Germinal center (tissue), 1 donor: ENCODE measurements at regions not wholly inside any gene's neighbourhood (a gene's known extent, or its start where the extent isn't known, plus 50 kb on each side); places are given as distances from the start of the nearest gene placed in this dataset.
"Not testable (repeated sequence)": the region's sequence is repeated elsewhere in the genome, so short reads cannot be mapped to it uniquely, and the experiment has no call there.

Experiments used
- DNase-seq: peaks from one replicate; pipeline ENCODE4 v3.0.0; 2012; ENCODE audit warnings: mixed read lengths, low spot score

DNA sequence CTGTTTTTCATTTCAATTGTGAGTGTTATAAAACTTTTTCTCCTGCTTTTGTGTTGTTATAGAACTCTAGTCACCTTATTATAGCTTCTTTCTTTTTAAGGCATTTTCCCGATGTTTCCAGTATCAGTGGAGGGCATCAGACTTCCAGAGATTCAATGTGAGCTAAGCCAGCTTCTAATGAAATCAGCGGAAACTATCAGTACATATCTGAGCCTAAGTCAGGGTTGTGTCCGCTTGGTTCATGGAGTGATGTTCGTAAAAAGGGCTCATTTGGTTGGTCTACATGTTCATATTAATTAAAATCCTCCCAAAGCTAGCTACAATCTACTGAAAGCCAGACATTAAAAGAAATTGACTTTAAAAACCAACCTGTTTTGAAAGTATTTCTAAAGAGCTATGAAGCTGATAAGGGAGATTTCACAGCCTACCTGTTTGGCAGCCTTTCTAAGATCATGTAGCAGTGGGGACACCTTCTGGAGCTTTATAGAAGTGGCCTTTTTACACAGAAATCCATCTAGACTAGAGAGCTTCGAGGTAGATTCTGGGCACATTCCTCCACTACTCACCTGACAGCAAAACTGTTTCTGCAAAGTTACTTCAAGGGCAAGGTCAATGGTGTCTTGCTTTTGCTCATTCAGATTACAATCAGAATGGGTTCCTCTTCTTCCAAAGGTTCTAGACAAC lies 227.1 kb upstream of the NBPF12 start:
- not testable (repeated sequence) for DNase-seq

DNA sequence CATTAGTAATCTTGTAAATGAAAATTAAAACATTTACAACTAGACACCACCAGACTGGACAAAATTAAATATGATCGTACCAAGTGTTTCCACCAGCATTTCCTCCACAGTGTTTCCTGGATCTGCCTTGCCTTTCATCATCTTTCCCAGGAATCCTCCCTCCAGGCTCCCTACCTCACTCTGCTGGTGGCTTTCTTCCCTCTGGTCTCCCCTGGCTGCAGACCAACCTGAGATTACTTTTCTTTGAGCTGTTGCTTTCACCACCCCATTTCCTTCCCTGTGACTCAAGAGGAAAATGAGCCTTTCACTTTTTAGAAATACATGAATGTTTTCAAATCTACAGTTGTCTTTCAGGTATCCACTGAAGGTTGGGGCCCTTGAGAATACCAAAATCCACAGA lies 228.8 kb upstream of the NBPF12 start:
- not testable (repeated sequence) for DNase-seq

DNA sequence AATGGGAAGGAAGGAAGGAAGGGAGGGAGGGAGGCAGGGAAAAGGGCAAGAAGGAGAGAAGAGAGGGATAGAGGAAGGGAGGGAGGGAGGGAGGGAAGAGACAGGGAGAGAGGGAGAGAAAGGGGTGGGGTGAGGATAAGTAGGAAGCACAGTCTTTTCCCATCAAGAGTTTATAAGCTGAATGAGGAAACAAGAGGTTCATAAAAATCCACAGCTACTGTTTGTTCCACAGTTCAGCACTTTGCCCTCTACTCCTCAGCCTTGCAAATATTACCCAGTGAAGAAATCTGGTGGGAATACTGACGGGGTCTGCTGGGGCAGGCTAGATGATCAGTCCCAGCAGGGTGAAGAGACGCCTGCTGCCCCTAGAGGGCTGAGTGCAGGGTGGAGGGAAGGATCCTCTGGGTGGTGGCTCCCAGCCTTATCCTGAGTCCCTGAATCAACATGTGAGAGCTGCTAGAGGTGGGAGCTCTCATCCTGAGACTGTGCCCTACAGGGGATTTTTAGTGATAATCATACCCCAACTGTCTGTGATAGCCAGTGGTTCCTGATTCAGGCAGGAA lies 233.9 kb upstream of the NBPF12 start:
- DNase-seq: not testable (repeated sequence)

DNA sequence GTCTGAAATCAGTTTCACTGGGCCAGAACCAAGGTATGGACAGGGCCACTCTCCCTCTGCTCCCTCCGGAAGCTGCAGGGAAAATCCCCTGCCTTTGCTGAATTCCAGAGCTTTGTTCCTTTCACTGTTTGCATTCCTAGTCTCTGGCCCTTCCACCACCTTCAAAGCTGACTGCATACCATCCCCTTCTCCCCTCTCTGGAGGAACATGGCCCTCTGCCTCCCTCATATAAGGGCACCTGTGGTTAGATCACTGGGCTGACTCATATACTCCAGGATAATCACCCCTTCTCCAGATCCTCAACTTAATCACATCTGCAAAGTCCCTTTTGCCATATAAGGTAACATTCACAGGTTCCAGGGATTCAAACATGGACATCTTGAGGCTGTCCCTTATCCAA lies 236.8 kb upstream of the NBPF12 start:
- not testable (repeated sequence) for DNase-seq

DNA sequence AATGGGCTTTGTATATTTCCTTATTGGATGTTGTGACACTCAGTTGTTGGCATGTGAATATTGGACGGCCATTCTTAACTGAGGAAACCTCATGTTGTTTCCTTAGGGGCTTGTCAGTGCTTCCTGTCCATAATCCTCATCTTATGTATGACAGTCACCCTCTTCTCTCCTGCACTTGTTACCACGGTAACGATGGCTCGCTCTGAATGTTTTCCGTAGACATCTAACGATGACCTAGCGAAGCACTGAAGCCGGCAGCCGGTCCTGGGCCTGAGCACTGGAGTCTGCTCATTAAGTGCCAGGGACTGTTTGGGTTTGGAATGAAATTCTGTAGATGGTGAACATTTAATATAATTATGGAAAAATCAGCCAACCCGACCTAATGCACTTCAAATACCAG lies 242.7 kb upstream of the NBPF12 start:
- DNase-seq: not testable (repeated sequence)

DNA sequence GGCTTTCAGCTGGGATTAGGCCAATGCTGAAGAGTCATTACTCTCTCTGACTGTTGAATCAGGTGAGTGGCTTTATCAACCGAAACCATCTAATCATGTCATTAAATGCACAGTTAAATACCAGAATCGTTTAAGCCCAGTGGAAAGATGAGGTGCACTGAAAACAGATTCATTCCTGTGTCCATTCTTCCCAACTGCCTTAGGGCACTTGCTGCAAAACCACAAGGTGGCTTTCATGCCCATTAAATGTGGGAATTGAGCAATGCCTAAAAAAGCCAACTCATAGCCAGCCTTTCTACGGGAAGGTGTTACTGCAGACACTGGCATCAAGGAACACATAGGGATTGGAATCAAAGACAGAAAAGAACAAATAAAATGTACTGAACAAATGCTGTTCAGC lies 246.3 kb upstream of the NBPF12 start:
- DNase-seq: not testable (repeated sequence)

DNA sequence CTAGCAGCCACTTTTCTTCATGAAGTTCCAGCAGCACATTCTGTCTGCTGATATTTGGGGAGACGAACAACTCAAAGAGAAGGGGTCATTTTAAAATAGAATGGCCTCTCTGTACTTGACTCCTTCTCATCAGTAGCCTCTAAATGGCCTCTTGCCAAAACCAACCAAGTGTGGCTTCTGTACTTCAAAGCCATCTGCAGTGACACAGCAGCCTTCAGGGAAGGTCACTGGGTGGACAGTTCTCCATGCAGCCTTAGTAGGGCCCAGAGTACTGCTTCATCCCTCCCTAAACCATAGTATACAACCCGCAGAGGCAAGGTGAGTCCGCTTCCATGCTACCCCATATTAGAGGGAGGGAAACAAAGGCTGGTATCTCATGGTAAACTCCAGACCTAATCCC lies 249.2 kb upstream of the NBPF12 start:
- DNase-seq: not testable (repeated sequence)

DNA sequence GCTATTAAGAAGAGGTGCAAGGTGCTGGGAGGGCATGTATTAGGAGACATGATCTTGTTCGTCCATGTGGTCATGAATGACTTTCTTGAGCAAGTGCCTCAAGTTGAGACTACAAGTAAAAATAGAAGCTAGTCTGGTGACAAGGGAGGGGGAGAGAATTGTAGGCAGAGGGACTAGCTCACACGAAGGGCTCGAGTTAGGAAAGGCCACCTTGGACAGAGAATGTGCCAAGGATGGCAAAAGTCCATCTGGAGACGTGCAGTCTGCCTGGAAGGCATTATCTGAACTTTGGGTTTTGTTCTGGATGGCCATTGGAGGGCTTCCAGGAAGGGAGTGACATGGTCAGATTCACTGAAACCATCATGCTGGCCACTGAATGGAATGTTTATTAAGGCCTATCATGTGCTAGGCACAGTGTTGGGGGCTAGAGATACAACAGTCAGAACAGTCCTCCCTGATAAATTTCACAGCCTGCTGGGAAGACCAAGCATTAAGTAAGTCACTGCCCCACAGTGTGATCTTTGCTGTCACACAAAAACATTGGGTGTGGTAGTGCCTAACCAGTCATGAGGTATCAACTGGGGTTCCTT lies 251.3 kb upstream of the NBPF12 start:
- not testable (repeated sequence) for DNase-seq

DNA sequence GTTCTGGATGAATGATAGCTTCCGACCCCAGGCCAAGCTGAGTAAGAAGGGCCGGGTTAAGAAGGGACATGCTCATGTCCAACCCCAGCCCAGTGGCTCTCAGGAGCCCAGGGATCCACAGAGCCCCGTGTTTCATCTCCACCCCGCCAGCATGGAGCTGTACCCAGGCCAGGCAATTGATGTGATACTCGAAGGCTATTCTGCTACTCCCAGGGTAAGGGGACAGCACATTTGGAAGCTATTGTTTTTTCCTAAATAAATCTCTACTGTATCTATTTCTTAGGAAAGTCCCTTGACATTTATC lies 255.0 kb upstream of the NBPF12 start:
- DNase-seq: not testable (repeated sequence)

DNA sequence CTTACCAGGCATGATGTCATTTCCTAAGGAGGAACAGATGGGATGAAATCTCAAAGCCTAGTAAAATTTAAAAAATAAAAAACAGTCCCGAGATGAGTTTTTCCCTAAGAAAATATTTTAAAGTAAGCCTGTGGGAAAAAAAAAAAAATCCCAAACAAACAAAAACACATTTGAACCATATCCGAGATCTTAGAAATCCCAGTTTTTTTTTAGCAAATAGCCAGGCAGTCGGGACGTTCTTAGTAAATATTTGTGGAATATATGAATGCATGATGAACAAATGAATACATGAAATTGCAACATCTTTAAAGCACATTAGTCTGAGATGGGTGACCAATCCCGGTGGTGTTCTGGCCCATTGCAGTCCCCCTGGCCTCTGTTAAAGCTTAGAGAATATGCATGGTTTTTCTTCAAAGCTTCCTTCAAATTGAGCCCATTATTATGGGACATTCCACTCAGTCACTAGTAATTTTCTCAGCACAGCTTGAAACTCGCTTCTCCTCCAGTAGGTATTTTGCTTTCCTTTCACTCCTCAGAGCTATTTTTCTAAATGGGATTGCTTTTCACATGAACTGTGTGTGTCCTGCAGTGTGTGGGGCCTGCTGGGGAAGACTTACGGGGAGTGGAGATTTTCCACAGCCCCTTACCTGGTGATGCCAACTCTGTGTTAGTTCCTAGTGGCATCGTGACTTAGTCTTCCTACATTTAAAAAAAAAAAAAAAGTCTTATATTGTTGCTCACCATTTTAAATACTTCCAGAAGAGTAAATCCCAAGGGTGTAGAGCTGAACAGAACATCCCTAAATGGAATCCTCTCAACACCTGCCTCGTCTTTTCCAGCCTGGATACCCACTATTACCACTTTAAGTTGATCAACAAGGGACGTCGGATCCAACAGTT lies 255.6 kb upstream of the NBPF12 start:
- DNase-seq: not testable (repeated sequence)

DNA sequence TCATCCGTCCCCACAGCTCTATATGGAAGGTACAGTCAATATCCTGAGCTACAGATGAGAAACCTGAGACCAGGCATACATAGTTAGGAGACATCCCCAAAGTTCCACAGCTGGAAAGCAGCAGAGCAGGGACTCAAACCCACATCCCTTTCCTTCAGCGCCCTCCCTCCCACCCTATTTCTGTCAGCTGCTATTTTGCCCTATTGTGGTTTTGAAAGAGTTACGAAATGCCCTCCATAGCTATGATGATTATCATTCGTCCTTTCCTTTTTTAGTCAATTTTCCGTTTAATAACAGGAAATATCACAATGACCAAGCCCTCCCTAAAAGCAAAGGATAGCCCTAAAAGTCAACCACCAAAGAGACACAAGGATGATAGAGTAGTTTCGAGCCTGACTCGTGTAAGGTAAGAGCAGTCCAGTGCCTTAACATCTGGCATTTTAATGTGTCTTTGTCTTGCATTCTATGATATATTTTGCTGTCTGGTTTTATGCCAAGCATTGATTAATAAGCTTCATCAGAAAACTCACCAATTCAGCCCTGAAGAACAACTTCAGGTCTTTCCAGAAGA lies 264.3 kb upstream of the NBPF12 start:
- not testable (repeated sequence) for DNase-seq

DNA sequence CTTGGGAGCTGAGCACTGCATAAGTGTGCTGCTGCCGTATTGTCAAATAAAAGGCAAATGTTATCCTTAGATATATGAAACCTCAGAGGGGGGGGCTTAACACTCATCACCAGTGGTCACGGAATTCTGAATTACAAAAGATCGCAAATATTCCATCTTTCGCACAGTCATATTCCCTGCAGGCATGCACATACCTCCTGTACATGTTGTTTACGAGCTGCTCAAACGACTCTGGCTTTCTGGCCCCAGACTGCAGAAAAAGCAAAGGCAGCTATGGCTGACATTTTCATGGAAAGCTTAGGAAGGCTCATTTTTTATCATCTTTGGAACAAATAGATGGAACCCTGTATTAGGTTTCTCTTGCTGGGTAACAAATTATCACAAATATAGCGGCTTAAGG lies 265.5 kb upstream of the NBPF12 start:
- not testable (repeated sequence) for DNase-seq

DNA sequence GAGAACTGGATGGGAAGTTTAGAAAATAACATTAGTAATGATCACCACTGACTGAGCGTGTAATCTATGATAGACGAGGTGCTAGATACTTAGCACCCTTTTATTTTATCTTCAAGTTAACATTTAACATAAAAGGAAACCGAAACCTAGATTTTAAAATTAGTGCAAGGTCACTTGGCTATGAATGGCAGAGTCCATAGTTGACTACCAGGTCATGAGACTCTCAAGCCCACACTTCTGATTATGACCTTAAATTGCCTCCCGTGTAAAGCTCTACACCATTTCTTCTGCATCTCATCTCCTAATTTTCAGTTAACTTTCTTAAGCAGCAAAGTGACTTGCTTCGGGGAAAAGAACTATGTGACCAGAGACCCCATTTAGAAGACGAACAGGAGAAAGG lies 266.5 kb upstream of the NBPF12 start:
- not testable (repeated sequence) for DNase-seq

DNA sequence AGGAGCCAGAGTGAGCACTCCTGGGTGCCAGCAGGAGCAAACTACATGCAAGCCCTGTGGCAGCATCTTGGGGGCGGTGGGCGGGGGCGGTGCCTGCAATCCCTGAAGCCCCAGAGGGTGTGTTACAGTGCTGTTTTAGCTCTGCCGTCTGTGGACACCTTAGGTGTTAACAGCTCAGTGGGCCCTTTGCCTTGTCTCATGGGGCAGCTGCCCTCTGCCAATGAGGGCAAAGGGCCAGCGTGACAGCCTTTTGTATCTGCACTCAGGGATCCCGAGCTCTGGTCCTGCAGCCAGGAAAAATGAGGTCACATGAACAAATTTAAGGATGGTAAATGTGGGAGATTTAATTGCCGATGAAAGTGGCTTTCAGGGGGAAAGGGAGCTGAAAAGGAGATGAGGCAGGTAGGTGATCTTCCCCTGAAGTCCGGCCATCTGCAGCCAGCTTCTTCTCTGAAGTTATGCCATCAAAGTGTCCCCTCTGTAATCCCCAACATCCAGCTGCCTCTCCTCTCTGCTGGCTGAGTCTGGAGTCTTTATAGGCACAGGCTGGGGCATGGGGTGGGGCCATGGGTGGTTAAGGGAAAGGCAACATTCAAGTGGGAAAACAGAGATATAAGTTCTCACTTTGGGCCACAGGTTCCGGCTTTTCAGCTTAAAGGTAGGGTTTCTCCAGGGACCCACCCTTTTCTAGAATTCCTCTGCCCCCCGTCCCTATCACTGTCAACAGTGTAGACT lies 267.1 kb upstream of the NBPF12 start:
- not testable (repeated sequence) for DNase-seq

DNA sequence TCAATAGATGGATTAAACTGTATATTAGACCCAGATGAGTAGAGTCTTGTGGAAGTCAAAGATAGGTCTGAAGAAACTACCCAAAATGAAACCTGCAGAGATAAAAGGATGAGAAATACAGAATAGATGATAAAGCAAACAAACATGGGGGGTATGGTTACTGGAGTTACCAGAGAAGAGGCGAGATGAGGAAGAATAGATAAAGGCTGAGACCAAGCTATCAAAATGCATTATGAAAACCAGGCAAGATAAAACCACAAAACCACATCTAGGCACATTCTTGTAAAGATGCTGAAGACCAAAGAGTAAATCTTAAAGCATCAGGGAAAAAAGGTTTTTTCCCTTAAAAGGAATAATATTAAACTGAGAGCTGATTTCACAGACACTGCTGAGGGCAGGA lies 271.8 kb upstream of the NBPF12 start:
- DNase-seq: not testable (repeated sequence)

DNA sequence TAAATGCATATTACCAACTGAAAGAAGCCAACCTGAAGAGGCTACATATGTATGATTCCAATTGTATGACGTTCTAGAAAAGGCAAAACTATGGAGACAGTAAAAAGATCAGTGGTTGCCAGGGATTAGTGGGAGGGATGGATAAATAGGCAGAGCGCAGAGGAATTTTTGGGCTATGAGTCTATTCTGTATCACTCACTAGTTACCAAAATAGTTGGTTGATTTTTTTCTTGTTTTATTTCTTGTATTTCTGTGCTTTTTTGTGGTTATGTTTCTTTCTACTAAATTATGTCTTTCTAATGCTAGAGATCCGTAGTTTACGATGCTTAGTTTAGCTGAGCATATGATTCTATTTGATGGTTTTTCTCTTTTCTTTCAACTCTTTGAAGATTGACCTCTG lies 277.9 kb upstream of the NBPF12 start:
- not testable (repeated sequence) for DNase-seq

DNA sequence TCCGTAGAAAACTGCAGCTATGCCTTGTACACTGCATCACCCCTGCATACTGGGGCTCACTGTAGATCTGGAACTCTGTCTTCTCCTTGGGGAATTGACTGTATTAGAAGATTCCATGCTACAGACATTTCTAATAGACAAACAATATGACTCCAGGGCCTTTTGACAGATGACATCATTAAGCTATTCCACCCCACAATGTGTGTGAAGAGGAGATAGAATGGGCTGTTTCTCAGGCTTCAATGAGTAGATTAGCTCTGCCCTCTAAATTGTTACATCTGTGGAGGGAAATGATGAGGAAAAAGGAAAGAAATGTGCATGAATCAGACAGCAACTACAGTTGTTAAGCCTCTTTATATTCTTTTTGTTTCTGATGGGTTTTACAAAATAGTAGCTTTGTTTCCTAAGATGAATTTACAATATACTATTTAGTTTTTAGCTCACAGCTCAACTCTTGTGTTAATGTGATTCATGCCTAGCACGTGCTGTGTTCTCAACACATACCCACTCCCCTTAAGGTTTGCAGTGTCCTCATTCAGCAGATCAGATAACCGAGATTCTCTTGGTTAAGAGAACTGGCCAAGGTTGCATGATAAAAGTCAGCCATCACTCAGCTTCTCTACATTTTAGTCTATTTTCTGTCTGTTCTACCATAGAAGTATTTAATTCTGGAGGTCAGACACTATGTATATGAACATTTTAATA lies 281.6 kb upstream of the NBPF12 start:
- DNase-seq: not testable (repeated sequence)

DNA sequence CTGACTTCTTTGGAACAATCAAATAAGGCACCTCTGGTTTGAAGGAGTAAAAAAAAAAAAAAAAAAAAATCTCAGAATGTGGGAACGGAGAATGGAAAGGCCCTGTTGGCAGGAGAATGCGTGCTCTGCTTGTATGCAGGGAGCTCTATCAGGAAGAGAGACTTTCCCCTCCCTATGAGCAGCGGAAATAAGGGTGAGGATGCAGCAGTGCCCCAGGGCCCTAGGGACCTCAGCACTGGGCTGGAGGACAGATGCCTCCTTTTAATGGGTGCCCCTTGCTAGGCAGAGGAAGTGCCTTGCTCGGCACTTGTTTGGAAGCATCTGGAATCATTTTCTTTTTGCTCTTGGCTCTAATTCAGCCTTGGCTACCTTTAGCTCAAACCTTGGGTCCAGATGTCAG lies 283.4 kb upstream of the NBPF12 start:
- DNase-seq: not testable (repeated sequence)

DNA sequence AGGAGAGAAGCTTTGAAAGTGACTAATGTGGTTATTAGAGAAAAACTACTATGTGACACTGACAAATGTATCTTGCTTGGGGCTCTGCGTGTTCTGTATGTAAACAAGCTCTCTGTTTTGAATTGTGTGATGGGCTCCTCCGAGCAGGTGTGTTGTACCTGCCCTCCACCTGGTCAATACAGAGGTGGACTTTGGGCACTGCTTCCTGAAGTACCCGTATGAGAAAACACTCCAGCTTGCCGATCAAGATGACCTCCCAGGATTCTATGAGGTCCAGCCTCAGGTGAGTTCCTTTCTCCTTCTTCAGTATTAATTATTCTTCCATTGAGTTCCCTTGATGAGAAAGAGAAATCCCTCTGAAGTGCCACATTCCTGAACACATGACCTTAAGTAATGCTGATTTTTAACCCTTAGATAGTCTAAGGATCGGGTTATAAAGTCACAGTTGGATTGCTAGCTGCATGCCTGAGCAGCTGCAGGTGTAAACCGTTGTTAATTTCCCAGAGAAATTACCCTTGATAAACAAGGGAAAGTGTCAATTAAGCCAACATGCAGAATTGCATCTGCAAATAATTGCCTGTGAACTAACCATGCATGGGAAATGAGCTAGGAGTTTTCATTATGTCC lies 292.0 kb upstream of the NBPF12 start:
- DNase-seq: not testable (repeated sequence)

DNA sequence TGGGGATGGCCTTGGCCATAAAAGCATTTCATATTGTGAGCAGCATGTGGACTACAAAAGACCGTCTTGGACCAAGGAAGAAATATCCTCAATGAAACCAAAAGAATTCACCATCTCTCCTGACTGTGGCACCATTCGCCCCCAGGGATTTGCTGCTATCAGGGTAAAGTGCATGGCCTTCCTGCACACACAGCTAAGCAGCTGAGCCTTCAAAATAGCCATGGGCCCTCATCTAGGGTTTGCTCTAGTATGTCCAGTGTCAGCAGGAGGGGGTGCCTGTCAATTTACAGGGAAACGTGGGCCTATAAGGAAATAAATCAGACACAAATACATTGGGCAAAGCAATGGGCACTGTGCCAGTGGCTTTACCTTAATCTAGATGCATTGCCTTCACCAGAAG lies 296.6 kb upstream of the NBPF12 start:
- DNase-seq: not testable (repeated sequence)
